ENCODE measurements at regions not wholly inside any gene's neighbourhood (a gene's known extent, or its start where the extent isn't known, plus 50 kb on each side); places are given as distances from the start of the nearest gene placed in this dataset.
"Not testable (repeated sequence)": the region's sequence is repeated elsewhere in the genome, so short reads cannot be mapped to it uniquely, and the experiment has no call there.

GRCh38 chr4:49219489-49220225 lies 233.6 kb downstream of the CWH43 start:
- DNase-seq (ENCODE audit: low read depth, low spot score): not testable (repeated sequence)

GRCh38 chr4:49221209-49221608 lies 235.1 kb downstream of the CWH43 start:
- DNase-seq (ENCODE audit: low read depth, low spot score): no peak
- H3K4me3 ChIP-seq (ENCODE audit: low read length): no peak overlapping the region

More at GRCh38 chr4:49219489-49220225, 233.6 kb downstream of the CWH43 start:
- H3K4me3 ChIP-seq (ENCODE audit: low read length): not testable (repeated sequence)

GRCh38 chr4:49222810-49223209 lies 236.7 kb downstream of the CWH43 start:
- DNase-seq (ENCODE audit: low read depth, low spot score): not testable (repeated sequence)

GRCh38 chr4:49226216-49226866 lies 240.3 kb downstream of the CWH43 start:
- not testable (repeated sequence) for H3K4me3 ChIP-seq (ENCODE audit: low read length); DNase-seq (ENCODE audit: low read depth, low spot score)

More at GRCh38 chr4:49222810-49223209, 236.7 kb downstream of the CWH43 start:
- H3K4me3 ChIP-seq (ENCODE audit: low read length): not testable (repeated sequence)

- DNase-seq (ENCODE audit: low read depth, low spot score); H3K4me3 ChIP-seq (ENCODE audit: low read length): not testable (repeated sequence)
Measured at GRCh38 chr4:49227941-49228340, 241.9 kb downstream of the CWH43 start.

GRCh38 chr4:49229243-49229642 lies 243.2 kb downstream of the CWH43 start:
- DNase-seq (ENCODE audit: low read depth, low spot score); H3K4me3 ChIP-seq (ENCODE audit: low read length): not testable (repeated sequence)

- H3K4me3 ChIP-seq (ENCODE audit: low read length); DNase-seq (ENCODE audit: low read depth, low spot score): not testable (repeated sequence)
Measured at GRCh38 chr4:49229713-49230112, 243.6 kb downstream of the CWH43 start.

- not testable (repeated sequence) for DNase-seq (ENCODE audit: low read depth, low spot score); H3K4me3 ChIP-seq (ENCODE audit: low read length)
Measured at GRCh38 chr4:49233346-49233745, 247.3 kb downstream of the CWH43 start.

- DNase-seq (ENCODE audit: low read depth, low spot score); H3K4me3 ChIP-seq (ENCODE audit: low read length): not testable (repeated sequence)
Measured at GRCh38 chr4:49233749-49234148, 247.7 kb downstream of the CWH43 start.

- not testable (repeated sequence) for H3K4me3 ChIP-seq (ENCODE audit: low read length); DNase-seq (ENCODE audit: low read depth, low spot score)
Measured at GRCh38 chr4:49234382-49234781, 248.3 kb downstream of the CWH43 start.

- H3K4me3 ChIP-seq (ENCODE audit: low read length); DNase-seq (ENCODE audit: low read depth, low spot score): not testable (repeated sequence)
Measured at GRCh38 chr4:49235413-49236160, 249.5 kb downstream of the CWH43 start.

GRCh38 chr4:49236474-49236873 lies 250.4 kb downstream of the CWH43 start:
- not testable (repeated sequence) for DNase-seq (ENCODE audit: low read depth, low spot score); H3K4me3 ChIP-seq (ENCODE audit: low read length)

GRCh38 chr4:49241295-49241694 lies 255.2 kb downstream of the CWH43 start:
- not testable (repeated sequence) for DNase-seq (ENCODE audit: low read depth, low spot score)

GRCh38 chr4:49262786-49263185 lies 276.7 kb downstream of the CWH43 start:
- not testable (repeated sequence) for H3K4me3 ChIP-seq (ENCODE audit: low read length); DNase-seq (ENCODE audit: low read depth, low spot score)

More at GRCh38 chr4:49241295-49241694, 255.2 kb downstream of the CWH43 start:
- not testable (repeated sequence) for H3K4me3 ChIP-seq (ENCODE audit: low read length)

GRCh38 chr4:49270435-49270834 lies 284.4 kb downstream of the CWH43 start:
- DNase-seq (ENCODE audit: low read depth, low spot score): not testable (repeated sequence)

GRCh38 chr4:49270912-49271311 lies 284.8 kb downstream of the CWH43 start:
- DNase-seq (ENCODE audit: low read depth, low spot score); H3K4me3 ChIP-seq (ENCODE audit: low read length): not testable (repeated sequence)

More at GRCh38 chr4:49270435-49270834, 284.4 kb downstream of the CWH43 start:
- not testable (repeated sequence) for H3K4me3 ChIP-seq (ENCODE audit: low read length)

GRCh38 chr4:49285905-49286304 lies 299.8 kb downstream of the CWH43 start:
- not testable (repeated sequence) for DNase-seq (ENCODE audit: low read depth, low spot score); H3K4me3 ChIP-seq (ENCODE audit: low read length)

- not testable (repeated sequence) for DNase-seq (ENCODE audit: low read depth, low spot score); H3K4me3 ChIP-seq (ENCODE audit: low read length)
Measured at GRCh38 chr4:49286926-49287745, 301.1 kb downstream of the CWH43 start.

GRCh38 chr4:49287893-49288292 lies 301.8 kb downstream of the CWH43 start:
- not testable (repeated sequence) for H3K4me3 ChIP-seq (ENCODE audit: low read length)
- peak; percentile 9 for DNase-seq (ENCODE audit: low read depth, low spot score)
